ENCODE measurements at regions not wholly inside any gene's neighbourhood (a gene's known extent, or its start where the extent isn't known, plus 50 kb on each side); places are given as distances from the start of the nearest gene placed in this dataset.

DNA sequence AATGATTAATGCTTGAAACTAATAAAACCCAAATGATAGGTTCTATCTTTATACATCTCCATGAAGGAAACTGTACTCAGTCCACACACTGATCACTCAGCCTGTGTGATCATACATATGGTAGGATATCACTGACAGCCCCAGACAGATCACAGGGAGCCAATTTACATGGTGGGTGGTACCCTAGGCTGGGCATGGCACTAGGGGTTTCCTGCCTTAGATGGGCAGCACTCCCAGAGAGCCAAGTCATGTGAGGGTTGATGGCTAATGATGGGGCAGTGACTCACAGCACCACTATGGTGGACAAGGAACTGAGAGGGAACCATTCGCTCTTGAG, 89.6 kb upstream of the PTPRR start:
- no peak for DNase-seq (ENCODE audit: low spot score)

DNA sequence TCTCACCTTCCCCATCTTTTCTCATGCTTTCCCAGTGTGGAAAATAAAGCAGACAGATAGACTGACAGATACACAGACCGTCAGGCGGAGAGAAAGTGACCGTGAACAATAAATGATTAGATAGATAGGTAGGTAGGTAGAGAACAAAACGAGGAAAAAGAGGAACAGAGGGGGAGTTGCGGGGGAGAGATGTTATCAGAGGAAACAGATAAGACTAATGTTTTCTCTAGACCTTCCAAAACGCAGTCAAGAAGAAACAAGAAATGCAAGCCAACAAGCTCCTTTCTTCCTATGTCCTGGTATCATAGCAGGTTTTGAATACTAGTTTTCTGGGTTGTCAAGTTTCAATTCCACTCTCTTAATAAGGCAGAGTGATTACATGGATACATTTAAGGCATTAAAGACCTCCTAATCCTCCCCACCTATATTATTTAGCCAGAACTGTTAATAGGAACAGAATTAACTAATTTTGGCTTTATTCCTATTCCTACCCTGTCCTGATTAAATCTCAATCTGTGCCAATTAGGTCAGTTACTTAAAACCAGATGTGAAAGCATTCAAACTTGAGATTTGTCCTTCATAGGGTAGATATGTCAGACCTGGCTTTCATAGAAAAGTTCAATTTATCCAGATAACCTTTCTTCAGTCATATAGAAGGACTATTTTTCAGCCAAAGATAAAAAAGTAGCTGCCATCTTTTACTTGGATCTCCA, 89.0 kb upstream of the PTPRR start:
- no peak for DNase-seq (ENCODE audit: low spot score)

DNA sequence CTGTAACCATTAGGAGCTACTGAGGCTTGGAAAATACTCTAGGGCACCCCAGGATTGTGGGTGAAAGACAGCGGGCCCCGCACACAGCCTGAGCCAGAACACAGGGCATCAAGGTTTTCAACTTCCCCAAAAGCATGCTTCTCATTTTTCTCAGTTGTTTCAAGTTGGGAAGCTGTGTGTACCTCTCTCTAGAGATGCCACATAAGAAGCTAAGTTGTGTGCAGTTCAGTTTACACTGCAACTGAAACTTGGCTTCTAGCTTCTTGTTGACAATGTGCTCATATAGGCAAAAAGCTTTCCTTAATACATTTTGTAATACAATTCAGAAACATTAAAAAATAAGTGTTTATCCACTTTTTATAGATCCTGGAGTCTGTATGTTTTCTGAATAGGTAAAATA, 88.1 kb upstream of the PTPRR start:
- no peak for DNase-seq (ENCODE audit: low spot score)

DNA sequence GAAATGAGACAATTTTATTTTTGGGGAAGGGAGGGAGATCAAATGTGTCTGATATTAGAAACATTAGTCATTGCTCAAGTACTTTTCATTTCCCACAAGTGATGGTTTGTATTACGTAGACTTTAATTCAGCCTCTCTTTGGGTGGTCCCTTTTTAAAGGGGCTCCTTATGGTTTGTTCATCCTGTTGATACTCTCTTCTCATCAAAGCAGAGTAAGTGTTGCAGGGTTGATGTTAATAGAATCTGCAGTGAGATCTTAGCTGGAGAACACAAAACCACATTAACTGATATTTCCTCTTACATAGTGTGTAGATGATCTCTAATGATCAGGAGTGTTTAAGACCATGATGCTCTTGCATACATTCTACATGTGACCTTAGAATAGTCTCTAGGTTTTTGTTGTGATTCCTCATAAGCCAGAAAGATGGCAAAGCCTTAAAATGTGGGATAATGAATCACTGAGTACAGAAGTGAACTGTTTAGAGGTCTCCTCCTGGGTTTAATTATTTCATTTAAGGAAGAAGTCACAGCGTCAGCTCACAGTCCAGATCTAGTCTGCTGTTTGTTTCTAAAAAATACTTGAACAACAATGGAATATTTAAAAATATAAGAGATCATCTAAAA, 87.4 kb upstream of the PTPRR start:
- no peak for DNase-seq (ENCODE audit: low spot score)

DNA sequence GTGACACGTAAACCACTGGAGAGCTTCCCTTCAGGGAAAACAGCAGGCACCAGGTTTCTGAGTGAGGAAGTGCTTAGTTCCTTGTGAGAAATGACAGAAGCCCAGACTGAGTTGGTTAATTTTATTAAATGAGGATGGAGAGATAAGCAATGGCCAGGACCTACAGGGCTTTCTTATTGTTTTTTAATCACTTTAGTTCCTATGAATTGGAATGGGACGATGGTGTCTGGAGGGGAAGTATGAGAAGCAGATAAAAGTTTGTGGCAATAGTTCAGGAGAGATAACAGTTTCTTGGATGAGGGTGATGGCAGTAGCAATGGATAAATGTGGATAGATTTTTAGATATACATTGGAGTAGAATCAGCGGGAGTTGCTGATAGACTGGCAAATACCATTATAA, 86.5 kb upstream of the PTPRR start:
- no peak for DNase-seq (ENCODE audit: low spot score)

DNA sequence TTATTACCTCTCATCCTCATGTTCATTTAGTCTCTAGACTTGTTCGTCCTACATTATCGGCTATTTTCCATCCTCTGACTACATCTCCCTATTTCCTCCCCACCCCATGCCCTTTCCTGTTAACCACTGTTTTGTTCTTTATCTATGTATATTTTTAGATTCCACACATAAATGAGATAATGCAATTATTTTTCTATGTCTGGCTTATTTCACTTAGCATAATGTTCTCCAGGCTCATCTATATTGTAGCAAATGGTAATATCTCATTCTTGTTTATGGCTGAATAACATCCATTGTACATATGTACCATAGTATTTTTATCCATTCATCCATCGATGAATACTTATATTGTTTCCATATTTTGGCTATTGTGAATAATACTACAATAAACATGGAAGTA, 84.6 kb upstream of the PTPRR start:
- DNase-seq (ENCODE audit: low spot score) = no peak

DNA sequence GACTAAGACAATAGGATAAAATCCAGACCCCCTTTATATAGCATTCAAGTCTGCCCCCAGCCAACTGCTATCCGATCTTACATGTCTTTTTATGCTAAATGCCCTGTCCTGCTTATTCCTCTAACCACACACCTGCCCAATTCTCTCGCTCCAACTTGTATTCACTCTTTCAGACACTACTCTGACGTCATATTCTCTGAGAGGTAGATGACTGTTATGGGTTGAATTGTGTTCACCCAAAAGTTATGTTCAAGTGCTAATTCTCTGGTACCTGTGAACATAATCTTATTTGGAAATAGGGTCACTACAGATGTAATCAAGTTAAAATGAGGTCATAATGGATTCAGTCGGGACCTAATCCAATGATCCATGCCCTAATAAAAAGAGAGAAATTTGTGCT, 84.0 kb upstream of the PTPRR start:
- no peak for DNase-seq (ENCODE audit: low spot score)

DNA sequence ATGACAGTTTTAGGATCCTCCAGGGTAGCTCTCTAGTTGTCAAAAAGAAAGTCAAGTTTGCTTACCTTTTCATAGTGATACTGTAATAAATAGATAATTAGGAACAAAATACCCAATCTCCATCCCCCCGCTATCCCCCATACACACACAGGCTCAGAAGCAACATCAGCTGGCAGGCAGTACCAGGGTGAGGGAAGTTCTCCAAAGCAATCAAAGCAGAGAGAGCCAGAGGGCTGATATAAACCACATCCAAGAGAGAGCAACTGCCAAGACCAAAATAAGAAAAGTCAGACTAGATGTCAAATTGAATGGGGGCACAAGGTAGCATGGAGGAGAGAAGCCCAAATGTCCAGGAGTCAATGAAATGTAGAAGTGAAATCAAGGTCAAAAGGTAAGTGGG, 80.2 kb upstream of the PTPRR start:
- DNase-seq (ENCODE audit: low spot score) = no peak

DNA sequence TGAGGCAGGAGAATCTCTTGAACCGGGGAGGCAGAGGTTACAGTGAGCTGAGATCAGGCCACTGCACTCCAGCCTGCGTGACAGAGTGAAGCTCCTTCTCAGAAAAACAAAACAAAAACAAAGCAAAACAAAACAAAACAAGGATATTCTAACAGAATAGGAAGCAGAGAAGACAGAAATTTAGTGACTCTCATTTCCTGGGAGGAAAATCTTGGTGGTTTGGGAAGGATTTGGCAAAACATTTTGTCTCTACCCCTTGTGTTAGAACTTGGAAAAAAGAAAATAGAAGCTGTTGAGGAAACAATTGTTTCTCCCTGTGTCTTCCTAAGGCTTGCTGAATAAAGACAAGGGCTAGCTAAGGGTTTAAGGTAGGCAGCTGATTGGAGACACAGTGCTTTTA, 79.7 kb upstream of the PTPRR start:
- no peak for DNase-seq (ENCODE audit: low spot score)

DNA sequence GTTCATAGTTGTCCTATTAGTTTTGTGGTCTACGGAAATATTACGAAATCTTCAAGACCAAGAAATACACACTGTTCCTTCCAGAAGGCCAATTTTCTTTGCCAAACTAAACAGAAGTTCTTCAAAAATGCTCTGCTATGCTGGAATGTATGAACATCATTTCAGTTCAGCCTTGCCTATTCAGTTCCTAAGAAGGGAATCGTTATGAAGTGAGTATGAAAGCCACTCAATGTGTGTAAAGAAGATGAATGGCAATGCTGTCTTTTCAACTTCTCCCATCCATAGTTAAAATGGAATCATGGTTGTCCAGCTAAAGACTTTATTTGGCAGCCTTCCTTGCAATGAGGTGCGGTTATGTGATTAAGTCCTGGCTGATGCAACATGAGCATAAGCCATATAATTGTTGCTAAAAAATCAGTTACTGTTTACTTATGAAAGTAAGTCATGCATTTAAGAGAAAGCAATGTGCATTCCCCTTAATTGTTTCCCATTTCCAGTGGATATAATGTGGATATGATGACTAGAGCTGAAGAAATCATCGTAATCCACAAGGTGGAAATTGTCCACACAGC, 73.8 kb upstream of the PTPRR start:
- DNase-seq (ENCODE audit: low spot score) = peak; percentile 86

DNA sequence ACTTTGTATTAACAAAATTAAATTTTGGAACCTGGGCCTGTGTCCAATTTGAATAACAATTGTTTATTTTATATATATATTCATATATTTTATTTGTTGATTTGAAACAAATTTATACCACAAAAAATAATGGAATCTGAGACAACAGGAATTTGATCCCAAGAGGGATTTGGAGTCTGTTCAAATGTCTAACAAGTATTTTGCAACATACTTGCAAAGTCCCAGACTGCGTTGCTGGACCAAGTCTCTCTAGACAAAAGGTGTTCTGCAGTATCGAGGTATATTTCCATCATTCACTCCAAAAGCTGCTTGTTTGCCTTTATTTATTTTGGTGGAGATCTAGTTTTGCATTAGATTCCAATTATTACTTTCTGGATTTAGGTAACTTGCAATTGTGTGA, 68.7 kb upstream of the PTPRR start:
- DNase-seq (ENCODE audit: low spot score) = no peak

DNA sequence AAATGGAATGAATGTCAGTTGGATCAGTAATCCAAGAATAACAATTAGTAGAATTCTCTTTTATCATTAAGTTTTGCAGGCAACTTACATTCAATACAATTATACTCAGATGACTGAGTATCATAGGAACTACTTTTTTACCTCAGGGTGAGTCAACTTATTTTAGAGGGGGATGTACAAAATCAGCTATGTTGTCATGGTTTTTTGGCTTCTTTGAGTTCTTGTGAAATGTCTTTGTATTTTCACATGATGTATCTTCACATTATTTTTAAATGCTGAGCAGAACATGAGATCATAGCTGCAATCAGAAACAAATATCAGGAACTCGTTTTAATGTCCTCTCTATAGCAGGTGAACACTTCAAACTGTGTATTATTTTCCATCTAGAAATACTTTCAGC, 65.3 kb upstream of the PTPRR start:
- DNase-seq (ENCODE audit: low spot score) = no peak

DNA sequence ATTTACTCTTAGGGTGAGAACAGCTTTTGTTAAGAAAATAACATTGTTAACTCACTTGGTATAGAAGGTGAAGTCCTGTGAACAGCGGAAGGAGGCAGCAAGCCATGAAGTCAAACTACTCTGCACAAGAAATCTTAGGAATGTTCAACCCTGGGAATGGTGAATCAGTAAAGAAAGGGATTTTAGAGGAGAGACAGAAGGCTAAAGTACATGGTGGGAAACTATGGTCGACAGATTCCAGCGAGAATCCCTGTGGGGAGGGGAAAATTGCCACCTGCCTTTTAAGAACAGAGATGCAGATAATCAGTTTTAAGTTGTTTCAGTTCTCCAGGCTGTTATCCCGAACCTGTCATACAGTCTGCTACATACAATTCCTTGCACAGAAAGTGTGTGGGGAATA, 63.2 kb upstream of the PTPRR start:
- DNase-seq (ENCODE audit: low spot score) = no peak

DNA sequence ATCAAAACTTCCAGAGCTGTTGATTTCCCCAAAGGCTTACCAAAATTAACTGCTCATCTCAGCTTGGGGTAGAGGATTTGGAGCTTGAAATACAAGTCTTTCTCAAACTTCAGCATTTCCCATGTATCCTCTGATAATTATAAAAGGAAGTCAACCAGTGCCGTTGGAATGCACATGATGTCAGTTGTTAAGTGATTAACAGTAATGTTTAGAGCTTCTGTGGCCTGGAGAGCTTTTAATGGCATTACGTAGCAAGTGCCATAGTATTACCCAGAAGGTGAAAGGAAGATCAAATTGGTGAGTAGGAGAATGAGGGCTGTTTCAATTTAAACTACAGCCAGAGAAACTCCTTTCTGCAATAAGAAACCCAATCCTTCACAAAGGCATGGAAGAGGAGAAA, 62.5 kb upstream of the PTPRR start:
- DNase-seq (ENCODE audit: low spot score) = peak; percentile 90

DNA sequence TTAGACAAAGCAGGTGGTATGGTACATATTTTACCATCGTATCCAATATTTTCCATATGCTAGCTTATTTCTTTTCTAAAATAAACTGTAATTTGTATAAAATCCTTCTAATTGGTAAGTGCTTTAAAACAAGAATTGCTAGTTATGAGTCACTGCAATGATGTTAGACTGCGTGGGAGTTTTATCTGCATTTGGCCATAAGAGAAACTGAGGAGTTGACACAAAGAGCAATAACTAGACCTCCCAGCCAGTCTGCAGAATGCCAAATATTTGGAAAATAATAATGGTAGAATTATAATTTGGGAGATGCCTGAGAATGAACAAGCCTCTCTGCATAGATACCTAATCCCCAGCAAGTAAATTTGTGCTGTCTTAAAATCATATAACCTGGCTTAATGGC, 61.7 kb upstream of the PTPRR start:
- DNase-seq (ENCODE audit: low spot score) = no peak

DNA sequence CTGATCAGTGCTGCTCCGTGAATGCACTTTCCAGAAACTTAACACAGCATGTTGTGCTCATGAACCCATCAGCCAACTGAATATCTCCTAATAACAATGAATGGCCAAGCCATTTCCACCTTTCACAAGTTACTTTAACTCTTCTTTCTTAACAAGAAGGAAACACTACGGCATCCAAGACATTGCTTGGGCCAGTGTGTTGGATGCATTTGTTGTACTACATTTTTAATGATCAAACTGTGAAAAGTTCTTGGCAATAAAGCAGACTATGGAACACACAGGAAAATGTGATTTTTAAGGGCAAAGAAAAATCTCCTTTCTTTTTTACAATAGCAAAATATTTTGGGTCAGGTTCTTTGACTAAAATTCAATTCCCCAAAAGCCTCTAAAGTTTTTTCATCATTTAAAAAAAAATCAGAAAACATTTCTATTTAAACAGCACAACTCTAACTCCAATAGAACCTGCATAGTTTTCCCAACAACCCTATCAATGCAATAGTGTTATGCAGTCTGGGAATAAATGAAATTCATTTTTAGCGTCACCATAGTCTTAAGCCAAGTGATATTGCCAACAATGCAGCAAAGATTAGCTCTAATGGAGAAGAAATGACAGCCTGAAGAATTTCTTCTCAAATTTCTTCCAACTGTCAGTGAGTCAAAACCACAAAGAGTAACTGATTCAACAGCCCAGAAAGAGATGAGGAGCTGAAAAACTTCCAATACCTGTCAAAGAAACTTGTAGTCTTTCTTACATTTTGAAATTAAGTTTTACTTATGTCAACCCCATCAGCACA, 50.7 kb upstream of the PTPRR start:
- DNase-seq (ENCODE audit: low spot score) = no peak

All from H4 (cell line).